ENCODE measurements at regions not wholly inside any gene's neighbourhood (a gene's known extent, or its start where the extent isn't known, plus 50 kb on each side); places are given as distances from the start of the nearest gene placed in this dataset.
A peak's percentile ranks its signal among the peaks of the same experiment; 100 is the strongest.

DNA sequence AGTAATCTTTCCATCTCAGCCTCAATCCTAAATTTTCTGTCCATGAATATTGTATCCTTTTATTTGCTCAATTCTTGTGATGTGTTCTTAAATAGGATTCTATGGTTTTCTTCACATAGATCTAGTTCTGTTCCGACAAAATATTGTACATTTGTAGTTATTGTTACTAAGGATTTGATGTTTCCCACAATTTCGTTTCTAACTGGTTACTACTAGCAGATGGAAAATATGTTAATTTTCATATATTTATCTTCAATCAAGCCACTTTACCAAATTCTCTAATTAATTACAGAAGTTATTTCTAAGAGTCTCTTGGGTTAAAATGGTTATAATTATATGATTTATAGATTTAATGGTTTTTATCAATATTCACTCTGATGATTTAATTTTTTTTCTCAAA is 60.3 kb downstream of the SEC61B start:
- no peak for DNase-seq (ENCODE audit: low read depth)

DNA sequence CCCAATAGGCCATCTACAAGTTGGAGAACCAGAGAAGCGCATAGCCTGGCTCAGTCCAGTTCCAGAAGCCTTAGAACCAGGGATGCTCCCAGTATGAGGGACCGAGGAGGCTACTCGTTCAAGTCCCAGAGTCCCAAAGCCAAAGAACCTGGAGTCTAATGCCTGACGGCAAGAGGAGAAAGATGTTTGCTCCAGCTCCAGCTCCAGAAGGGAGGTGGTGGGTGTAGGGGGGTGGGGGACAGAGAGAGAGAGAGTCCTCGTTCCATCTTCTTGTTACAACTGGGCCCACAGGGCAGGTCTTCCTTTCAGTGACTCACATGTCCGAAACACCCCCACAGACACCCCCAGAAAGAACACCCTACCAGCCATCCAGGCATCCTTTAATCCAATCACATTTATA is 63.9 kb downstream of the SEC61B start:
- no peak for DNase-seq (ENCODE audit: low read depth)

GRCh38 chr9:99286536-99286935 is 64.5 kb downstream of the SEC61B start:
- DNase-seq (ENCODE audit: low read depth) = no peak

DNA sequence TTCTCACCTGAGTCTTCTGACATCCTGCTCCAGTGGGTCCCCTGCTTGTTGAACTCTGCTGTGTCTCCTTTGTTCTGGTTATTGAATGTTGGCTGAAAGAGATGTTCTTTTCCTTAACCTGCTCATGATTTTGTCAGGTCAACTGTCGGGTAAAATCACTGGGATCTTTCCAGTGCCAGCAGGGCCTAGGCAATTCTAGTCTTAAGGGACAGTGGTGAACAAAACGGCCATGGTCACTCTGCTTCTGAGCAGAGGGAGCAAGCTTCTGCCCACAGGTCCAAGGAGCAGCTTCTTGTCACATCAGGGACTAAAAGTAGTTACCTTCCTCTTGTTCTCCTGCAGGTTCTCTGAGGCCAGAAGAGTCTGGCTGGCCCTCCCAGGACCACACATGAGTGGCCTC is 65.6 kb downstream of the SEC61B start:
- DNase-seq (ENCODE audit: low read depth) = no peak

- no peak for DNase-seq (ENCODE audit: low read depth)
Measured at GRCh38 chr9:99288830-99289229, 66.7 kb downstream of the SEC61B start.

GRCh38 chr9:99294850-99295461 is 72.9 kb downstream of the SEC61B start:
- no peak for DNase-seq (ENCODE audit: low read depth)

DNA sequence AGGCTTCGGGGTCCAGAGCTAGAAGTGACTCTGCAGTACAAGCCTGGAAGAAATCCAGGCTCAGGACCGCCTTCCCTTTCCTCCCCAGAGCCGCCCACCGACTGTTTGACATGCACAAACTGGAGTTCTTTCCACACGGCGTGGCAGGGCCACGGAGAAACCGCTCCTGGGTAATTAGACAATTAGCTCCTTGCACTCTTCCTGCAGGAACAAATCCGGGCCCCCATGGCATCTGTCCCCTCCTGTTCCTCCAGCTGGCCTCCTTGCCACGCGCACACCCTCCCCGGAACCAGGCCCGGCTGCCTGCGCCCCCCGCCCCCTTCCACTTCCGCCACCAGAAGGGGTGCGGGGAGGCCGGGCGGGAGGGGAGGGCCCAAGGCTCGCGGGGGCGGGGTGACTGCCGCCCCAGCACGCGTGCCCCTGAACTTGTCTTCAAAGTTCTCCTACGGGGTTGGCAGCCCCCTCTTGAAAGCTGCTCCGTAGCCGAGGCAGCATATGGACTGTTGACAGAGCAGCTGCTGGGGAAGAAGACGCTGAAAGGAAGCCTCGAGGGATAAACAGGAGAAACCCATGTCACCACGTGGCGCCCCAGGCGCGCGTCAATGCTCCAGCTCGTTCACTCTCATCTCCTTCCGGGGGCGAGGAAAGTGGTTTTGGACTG is 74.3 kb downstream of the SEC61B start:
- DNase-seq (ENCODE audit: low read depth) = no peak

DNA sequence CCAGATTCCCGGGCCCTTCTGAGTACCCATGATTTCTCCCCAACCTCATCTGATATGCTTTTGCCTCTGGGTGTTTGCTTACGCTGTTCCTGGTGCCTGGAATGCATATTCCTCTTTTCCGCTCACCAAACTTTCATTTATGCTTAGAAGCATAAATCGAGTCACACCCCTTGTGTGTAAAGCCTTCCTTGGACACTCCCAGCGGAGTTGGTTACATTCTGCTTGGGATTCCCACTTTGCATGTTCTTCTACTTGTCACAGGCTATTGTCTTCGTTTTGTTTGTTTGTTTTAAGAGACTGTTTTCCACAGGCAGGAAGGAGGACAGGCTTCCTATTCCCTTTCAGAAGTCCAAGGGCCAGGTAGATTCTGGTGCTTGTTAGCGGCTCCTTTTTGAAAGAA is 76.5 kb downstream of the SEC61B start:
- DNase-seq (ENCODE audit: low read depth) = no peak

DNA sequence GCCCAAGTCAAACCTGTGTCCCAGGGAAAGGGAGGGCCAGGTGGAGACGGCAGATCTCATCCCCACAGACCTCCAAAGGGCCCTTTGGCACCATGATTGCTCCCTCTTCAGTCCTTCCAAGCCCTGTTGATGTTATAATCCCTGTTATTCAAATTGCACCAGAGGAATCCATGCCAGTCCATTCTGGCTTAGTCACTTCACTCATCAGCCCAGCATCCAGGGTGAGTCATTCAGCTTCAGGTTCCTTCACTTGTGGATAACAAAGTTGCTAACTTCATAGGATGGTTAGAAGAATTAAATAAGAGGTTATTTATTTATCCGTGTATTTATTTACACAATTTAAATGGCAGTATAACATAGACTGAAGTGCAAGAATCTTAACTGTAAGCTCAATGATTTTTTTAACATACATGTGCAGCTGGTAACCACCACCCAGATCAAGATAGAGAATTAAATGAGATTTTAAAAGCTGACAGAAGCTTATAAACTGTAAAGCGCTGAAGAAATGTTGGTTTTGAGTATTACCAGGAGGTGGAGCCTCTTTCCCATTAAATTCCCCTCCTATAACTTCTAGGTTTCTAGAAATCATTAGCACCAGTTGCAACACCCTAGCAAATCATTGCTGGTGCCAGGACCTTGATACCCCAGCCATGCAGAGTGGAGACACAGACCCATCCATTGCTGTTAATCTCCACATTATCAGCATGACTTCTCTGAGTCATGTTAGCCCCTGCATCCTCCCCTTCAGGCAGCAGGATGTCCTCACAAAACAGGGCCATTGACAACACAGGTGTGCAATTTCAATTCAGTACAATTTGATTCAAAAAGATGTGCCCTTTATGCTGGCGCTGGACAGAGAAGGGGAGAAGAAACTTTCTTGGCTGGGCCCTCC is 77.4 kb downstream of the SEC61B start:
- DNase-seq (ENCODE audit: low read depth) = peak; percentile 20

- DNase-seq (ENCODE audit: low read depth) = no peak
Measured at GRCh38 chr9:99300103-99300439, 78.0 kb downstream of the SEC61B start.

DNA sequence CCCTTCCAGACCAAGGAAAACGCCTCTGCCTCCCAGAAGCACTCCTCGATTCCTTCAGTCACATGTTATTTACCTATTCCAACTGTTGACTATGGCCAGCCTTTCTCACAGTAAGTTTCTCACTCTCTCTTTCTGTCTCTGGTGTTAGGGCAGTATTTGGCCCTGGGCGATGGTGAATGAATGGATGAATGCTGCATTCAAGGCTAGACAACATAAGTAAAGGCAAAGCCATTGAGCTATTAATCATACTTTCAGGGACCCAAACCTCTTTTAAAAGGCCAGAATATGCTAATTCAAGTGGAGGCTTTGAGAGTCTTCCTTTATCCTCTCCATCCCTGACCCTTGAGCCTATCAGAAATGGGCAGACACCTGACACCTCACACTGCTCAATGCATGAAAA is 78.5 kb downstream of the SEC61B start:
- no peak for DNase-seq (ENCODE audit: low read depth)

- DNase-seq (ENCODE audit: low read depth) = no peak
Measured at GRCh38 chr9:99303177-99303576, 81.1 kb downstream of the SEC61B start.

GRCh38 chr9:99305124-99305523 is 83.0 kb downstream of the SEC61B start:
- DNase-seq (ENCODE audit: low read depth) = no peak

DNA sequence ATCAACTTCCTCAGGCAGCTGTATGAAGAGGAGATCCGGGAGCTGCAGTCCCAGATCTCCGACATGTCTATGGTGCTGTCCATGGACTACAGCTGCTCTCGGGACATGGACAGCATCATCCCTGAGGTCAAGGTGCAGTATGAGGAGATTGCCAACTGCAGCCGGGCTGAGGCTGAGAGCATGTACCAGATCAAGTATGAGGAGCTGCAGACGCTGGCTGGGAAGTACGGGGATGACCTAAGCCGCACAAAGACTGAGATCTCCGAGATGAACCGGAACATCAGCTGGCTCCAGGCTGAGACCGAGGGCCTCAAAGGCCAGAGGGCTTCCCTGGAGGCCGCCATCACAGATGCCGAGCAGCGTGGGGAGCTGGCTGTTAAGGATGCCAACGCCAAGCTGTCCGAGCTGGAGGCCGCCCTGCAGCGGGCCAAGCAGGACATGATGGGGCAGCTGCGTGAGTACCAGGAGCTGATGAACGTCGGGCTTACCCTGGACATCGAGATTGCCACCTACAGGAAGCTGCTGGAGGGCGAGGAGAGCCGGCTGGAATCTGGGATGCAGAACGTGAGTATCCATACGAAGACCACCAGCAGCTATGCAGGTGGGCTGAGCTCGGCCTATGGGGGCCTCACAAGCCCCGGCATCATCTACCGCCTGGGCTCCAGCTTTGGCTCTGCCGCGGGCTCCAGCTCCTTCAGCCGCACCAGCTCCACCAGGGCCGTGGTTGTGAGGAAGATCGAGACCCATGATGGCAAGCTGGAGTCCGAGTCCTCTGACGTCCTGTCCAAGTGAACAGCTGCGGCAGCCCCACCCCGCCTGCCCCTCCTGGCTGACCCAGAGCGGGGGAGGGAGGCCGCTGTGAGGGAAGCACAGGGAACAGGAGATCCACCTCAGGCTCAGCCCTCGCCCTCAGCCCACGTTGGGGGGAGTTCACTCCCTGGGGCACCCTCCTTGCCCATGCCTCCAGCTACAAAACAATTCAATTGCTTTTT is 84.0 kb downstream of the SEC61B start:
- no peak for DNase-seq (ENCODE audit: low read depth)

DNA sequence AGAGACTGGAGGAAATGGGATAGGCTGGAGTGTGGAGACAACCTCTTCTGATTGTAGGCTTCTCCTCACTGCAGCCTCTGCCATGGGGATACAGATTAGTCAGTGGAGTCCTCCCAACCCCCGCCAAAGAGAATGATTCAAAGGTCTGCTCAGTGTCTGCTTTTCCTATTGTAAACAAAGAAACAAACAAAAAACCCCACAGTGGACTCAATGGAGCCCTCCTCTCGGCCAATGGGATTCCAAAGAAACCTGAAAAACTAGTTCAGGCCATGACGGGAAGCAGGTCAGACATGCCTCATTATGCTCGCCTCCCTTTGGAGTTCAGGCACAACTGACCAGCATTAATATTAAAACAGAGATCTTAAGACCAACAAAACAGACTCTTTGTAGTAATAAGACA is 85.8 kb downstream of the SEC61B start:
- no peak for DNase-seq (ENCODE audit: low read depth)

DNA sequence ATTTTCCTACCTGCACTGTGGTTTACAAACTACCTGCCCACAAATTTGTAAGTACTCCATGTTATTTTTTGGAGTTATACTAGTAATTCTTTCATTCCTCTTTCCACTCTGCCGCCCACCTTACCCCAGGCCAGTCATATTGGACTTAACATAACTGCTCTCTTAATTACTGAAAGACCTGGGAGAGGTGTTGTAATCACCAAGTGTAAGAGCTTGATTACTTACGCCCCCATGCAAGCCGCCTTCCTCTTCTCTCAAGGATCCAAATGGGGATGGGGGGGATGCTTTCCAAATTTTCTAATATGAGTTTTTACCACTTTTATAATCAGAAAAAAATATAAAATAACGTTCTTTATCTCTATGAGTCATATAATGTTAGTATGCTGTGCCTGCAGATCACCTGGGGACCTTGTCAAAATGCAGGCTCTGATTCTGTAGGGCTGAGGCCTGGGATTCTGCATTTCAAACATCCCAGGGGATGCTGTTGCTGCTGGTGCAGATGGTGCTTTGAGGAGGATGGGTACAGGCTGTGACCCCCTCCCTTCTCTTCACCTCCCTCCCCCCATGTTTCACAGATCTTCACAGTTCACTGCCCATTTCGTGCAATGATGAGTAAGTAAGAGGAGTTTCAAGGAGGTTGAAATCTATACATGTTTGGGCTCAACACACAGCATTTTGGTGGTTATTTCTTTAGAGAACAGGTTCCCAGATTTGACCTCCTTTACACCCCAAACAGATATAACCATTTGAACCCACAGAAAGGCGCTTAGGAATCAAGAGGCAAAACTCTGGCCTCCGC is 87.3 kb downstream of the SEC61B start:
- DNase-seq (ENCODE audit: low read depth) = no peak

DNA sequence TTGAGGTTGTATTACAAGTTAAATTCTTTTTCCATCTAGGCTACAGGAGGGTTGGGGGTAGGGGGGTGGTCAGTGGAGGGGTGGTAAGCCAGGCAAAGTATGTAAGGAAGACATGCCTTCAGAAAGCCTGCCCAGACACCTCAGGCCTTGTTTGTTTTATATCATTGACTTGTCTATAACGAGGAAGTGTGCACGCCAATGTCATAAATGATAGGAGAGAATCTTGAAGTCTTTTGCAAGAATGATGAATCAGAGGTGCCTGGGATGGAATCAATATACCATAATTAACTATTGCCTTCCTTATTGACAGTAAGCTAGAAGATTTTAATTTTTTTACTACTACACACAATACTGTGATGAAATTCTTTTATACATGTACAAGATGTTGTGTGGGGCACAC is 90.7 kb downstream of the SEC61B start:
- no peak for DNase-seq (ENCODE audit: low read depth)

GRCh38 chr9:99319048-99319447 is 97.0 kb downstream of the SEC61B start:
- DNase-seq (ENCODE audit: low read depth) = no peak

DNA sequence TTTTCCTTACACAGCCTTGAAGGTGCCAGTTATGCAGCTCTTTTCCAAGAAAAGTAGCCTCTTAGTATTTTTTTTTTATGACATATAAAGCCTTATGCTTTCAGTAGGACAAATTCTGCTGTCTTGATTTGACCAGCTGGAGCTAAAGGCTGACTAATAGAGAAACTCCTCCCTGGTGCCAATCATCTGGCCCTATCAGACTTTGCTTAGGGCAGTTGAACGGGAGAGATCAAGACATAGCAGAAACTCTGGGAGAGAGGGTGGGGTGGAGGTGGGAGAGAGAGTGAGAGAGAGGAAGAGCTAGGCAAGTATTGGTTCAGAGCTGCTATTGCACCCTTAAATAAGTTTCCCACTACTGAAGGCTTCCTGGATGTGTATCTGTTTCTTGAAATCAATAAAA is 100.2 kb downstream of the SEC61B start:
- no peak for DNase-seq (ENCODE audit: low read depth)

GRCh38 chr9:99326112-99326916 is 104.2 kb downstream of the SEC61B start:
- no peak for DNase-seq (ENCODE audit: low read depth)

- DNase-seq (ENCODE audit: low read depth) = no peak
Measured at GRCh38 chr9:99326917-99327189, 104.8 kb downstream of the SEC61B start.
